HEK293T (cell line): ENCODE measurements at regions not wholly inside any gene's neighbourhood (a gene's known extent, or its start where the extent isn't known, plus 50 kb on each side); places are given as distances from the start of the nearest gene placed in this dataset.

ENCODE experiments used
- BHLHE40 ChIP-seq: fragments of 450-650 bp; IDR thresholded peaks from 2 replicates; pipeline ENCODE4 v1.6.1; 2016; ENCODE audit warnings: mild to moderate bottlenecking, moderate library complexity, borderline replicate concordance
- ELF4 ChIP-seq: fragments of 450-650 bp; IDR thresholded peaks from 2 replicates; pipeline ENCODE4 v1.6.1; 2017; ENCODE audit warnings: antibody characterized with exemption
- FOXA1 ChIP-seq: fragments of 450-650 bp; IDR thresholded peaks from 2 replicates; pipeline ENCODE4 v1.6.1; 2016; ENCODE audit warnings: mild to moderate bottlenecking
- FOXK2 ChIP-seq: fragments of 450-650 bp; IDR thresholded peaks from 2 replicates; pipeline ENCODE4 v1.6.1; 2016; ENCODE audit warnings: mild to moderate bottlenecking
- FOXM1 ChIP-seq: fragments of 450-650 bp; IDR thresholded peaks from 2 replicates; pipeline ENCODE4 v1.6.1; 2017; ENCODE audit warnings: mild to moderate bottlenecking, borderline replicate concordance
- LEF1 ChIP-seq: fragments of 450-650 bp; IDR thresholded peaks from 2 replicates; pipeline ENCODE4 v1.6.1; 2017; ENCODE audit warnings: mild to moderate bottlenecking, borderline replicate concordance
- NFRKB ChIP-seq: fragments of 450-650 bp; IDR thresholded peaks from 2 replicates; pipeline ENCODE4 v1.6.1; 2016; ENCODE audit warnings: mild to moderate bottlenecking, moderate library complexity
- SP1 ChIP-seq: fragments of 450-650 bp; IDR thresholded peaks from 2 replicates; pipeline ENCODE4 v1.6.1; 2017
- TARDBP ChIP-seq: fragments of 450-650 bp; IDR thresholded peaks from 2 replicates; pipeline ENCODE4 v1.6.1; 2016

DNA sequence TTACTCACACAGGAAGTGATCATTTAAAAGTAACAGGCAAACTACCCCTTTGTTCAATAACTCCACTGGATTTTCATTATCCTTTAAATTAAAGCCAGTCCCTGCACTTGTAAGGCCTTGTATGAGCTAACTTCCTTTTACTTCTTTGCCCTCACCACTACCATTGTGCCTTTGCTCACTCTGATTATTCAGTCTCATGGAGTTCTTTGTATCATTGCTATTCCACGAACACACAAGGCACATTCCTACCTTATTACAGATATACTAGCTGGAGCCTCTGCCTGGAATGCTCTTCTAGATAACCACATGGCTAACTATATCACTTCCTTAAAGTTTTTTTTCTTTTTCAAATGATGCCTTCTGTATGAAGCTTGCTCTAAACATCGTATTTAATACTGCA is 748.6 kb upstream of the HS3ST5 start:
- TF ChIP-seq FOXM1 (no peak), FOXA1 (no peak), ELF4 (no peak), BHLHE40 (no peak), TARDBP (no peak), SP1 (no peak), LEF1 (no peak), NFRKB (no peak), FOXK2 (no peak)
